ENCODE measurements at regions not wholly inside any gene's neighbourhood (a gene's known extent, or its start where the extent isn't known, plus 50 kb on each side); places are given as distances from the start of the nearest gene placed in this dataset.

GRCh38 chr14:97554597-97554996 is 757.4 kb downstream of the VRK1 start:
- no peak for TF ChIP-seq CTCF (IDR thresholded peaks at IDR 0.05; ENCODE audit: low read depth, low read length, missing control alignments)
- no peak for DNase-seq (ENCODE audit: low read depth)
- in situ Hi-C loops (cut with HindIII; ENCODE audit: low sequenced_read_pairs), result no loop called here

GRCh38 chr14:97564334-97564733 is 767.2 kb downstream of the VRK1 start:
- no peak for DNase-seq (ENCODE audit: low read depth)
- H3K4me3 ChIP-seq (ENCODE audit: low read depth, low read length), result no peak overlapping the region
- in situ Hi-C loops (cut with HindIII; ENCODE audit: low sequenced_read_pairs), result no loop called here
- TF ChIP-seq CTCF (IDR thresholded peaks at IDR 0.05; ENCODE audit: low read depth, low read length, missing control alignments), result no peak

More at GRCh38 chr14:97554597-97554996, 757.4 kb downstream of the VRK1 start:
- no peak overlapping the region for H3K4me3 ChIP-seq (ENCODE audit: low read depth, low read length)

GRCh38 chr14:97571201-97571600 is 774.0 kb downstream of the VRK1 start:
- H3K4me3 ChIP-seq (ENCODE audit: low read depth, low read length), result no peak overlapping the region
- TF ChIP-seq CTCF (IDR thresholded peaks at IDR 0.05; ENCODE audit: low read depth, low read length, missing control alignments), result no peak
- DNase-seq (ENCODE audit: low read depth), result no peak
- in situ Hi-C loops (cut with HindIII; ENCODE audit: low sequenced_read_pairs), result no loop called here

- DNase-seq (ENCODE audit: low read depth), result no peak
- H3K4me3 ChIP-seq (ENCODE audit: low read depth, low read length), result no peak overlapping the region
- in situ Hi-C loops (cut with HindIII; ENCODE audit: low sequenced_read_pairs), result no loop called here
- no peak for TF ChIP-seq CTCF (IDR thresholded peaks at IDR 0.05; ENCODE audit: low read depth, low read length, missing control alignments)
Observed at GRCh38 chr14:97571866-97572555, 774.8 kb downstream of the VRK1 start.

GRCh38 chr14:97572583-97573458 is 775.6 kb downstream of the VRK1 start:
- TF ChIP-seq CTCF (IDR thresholded peaks at IDR 0.05; ENCODE audit: low read depth, low read length, missing control alignments), result no peak
- in situ Hi-C loops (cut with HindIII; ENCODE audit: low sequenced_read_pairs), result no loop called here

GRCh38 chr14:97575677-97576076 is 778.5 kb downstream of the VRK1 start:
- no peak overlapping the region for H3K4me3 ChIP-seq (ENCODE audit: low read depth, low read length)
- no peak for TF ChIP-seq CTCF (IDR thresholded peaks at IDR 0.05; ENCODE audit: low read depth, low read length, missing control alignments)
- in situ Hi-C loops (cut with HindIII; ENCODE audit: low sequenced_read_pairs), result no loop called here
- DNase-seq (ENCODE audit: low read depth), result no peak

More at GRCh38 chr14:97572583-97573458, 775.6 kb downstream of the VRK1 start:
- no peak overlapping the region for H3K4me3 ChIP-seq (ENCODE audit: low read depth, low read length)
- no peak for DNase-seq (ENCODE audit: low read depth)
